ENCODE measurements at regions not wholly inside any gene's neighbourhood (a gene's known extent, or its start where the extent isn't known, plus 50 kb on each side); places are given as distances from the start of the nearest gene placed in this dataset.

DNA sequence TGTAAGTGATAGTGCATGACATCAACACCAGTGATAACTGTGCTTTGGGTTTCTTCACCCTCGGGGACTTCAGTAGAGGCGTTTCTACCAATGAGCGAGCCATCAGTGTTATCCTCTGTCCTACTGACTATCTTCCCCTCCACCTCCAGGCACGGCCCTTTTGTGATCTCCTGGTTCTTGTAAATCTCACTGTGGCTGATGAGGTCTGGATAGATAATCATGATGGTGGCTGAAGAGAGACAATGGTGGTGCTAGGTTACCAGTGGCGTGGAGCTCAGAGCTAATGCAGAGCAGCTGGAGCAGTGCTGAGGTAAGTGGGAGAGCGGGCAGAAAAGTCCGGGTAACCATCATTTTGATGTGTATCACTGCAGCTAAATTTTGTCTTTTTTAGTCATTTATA lies 816.6 kb downstream of the GLUD2 start:
- no peaks in the 10 kb centered on the region for H3K27me3 ChIP-seq (ENCODE audit: control insufficient read depth in 3 of 3, insufficient read depth in 3 of 3, low read depth in 1 of 3, low read length in 3 of 3)
- H3K36me3 ChIP-seq (replicated peaks in 1 of 2; ENCODE audit: control insufficient read depth in 2 of 2, insufficient read depth in 2 of 2, low read length in 2 of 2): no peaks in the 10 kb centered on the region
- H3K79me1 ChIP-seq (ENCODE audit: low read depth, low read length): peaks cover 1% of the 10 kb centered on the region
- H2AFZ ChIP-seq (ENCODE audit: low read length): no peak overlapping the region
- no peak overlapping the region for H2BK120ac ChIP-seq (ENCODE audit: low read depth, low read length)
- DNase-seq (ENCODE audit: low spot score): no peak
- H3K4me1 ChIP-seq (ENCODE audit: control insufficient read depth in 2 of 2, insufficient read depth in 1 of 2, low read depth in 1 of 2, low read length in 2 of 2): no peaks in the 10 kb centered on the region
- H3K18ac ChIP-seq (ENCODE audit: low read length): no peak overlapping the region
- no peak overlapping the region for H3K4me2 ChIP-seq (ENCODE audit: insufficient read depth, low read length, poor library complexity, severe bottlenecking)
- WGBS, 2 donors (ENCODE audit: extremely low coverage in 2 of 2, insufficient read length in 2 of 2, insufficient replicate concordance in 1 of 2): no CpG with 5 or more reads among the region's 7 CpGs
- H3K23ac ChIP-seq (ENCODE audit: low read depth, low read length, poor library complexity): no peak overlapping the region
- H2BK15ac ChIP-seq (ENCODE audit: low read length): no peak overlapping the region
- H3K9me3 ChIP-seq (replicated peaks in 1 of 2; ENCODE audit: control insufficient read depth in 2 of 2, insufficient read depth in 1 of 2, low read depth in 1 of 2, low read length in 2 of 2): no peaks in the 10 kb centered on the region
- no peak overlapping the region for H2BK5ac ChIP-seq (ENCODE audit: low read length)
- no peak overlapping the region for H3K14ac ChIP-seq (ENCODE audit: low read length)
- no peak overlapping the region for H3K4me3 ChIP-seq (ENCODE audit: low read length in 2 of 2)
- H2BK12ac ChIP-seq (ENCODE audit: low read length): no peak overlapping the region
- H3K27ac ChIP-seq (replicated peaks; ENCODE audit: low read length): no peak overlapping the region
- no peak overlapping the region for H2AK5ac ChIP-seq (ENCODE audit: low read depth, low read length)
- no peak overlapping the region for H4K8ac ChIP-seq (ENCODE audit: low read depth, low read length)
- no peak overlapping the region for H3K9ac ChIP-seq (ENCODE audit: low read depth, low read length, poor library complexity)
- no peak overlapping the region for H3K4ac ChIP-seq (ENCODE audit: low read length)
- H4K91ac ChIP-seq (ENCODE audit: low read depth, low read length, poor library complexity): no peak overlapping the region

DNA sequence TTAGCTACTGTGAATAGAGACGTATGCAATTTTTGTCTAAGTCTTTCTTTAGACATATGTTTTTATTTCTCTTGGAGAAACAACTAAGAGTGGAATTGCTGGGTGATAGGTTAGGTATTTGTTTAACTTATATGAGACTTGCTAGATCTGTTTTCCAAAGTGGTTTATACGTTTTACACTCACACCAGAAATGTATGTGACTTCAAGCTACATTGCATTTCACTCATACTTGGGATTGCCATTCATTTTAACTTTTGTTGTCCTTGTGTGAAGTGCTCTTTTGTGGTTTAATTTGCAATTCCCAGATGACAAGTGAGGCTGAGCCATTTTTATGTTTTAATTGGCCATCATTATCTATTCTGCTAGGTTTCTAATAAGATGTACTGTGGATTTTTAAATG lies 817.2 kb downstream of the GLUD2 start:
- no peak overlapping the region for H2AK5ac ChIP-seq (ENCODE audit: low read depth, low read length)
- no CpG with 5 or more reads among the region's 2 CpGs for WGBS, 2 donors (ENCODE audit: extremely low coverage in 2 of 2, insufficient read length in 2 of 2, insufficient replicate concordance in 1 of 2)
- DNase-seq (ENCODE audit: low spot score): no peak

DNA sequence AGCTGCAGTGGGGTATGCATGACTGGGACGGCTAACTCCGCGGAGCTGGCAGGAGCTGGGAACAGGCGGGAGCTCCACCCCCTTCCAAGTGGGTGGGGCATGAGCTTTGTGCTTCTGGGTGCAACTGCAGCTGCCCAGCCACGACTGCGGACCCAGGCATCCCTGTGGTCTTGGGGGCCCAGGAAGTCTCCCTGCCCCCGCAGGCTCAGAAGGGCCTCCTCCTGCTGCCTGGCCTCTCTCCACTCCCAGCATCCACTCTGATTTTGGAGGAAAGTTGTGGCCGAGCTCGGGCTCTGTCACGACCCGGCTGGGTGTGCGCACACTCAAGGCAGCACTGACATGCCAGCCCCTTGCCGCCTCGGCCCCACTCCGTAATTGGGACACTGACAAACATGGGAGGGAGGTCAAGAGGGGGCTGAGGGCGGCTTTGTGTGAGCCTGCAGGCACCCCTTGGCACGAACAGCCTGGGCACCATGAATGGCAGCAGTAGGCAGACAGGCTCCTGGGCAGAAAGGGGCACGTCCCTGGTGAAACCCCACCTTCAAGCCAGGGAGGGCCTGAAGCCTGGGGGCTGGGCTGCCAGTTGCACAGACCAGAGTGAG lies 822.6 kb downstream of the GLUD2 start:
- H3K18ac ChIP-seq (ENCODE audit: low read length): no peak overlapping the region
- H3K23ac ChIP-seq (ENCODE audit: low read depth, low read length, poor library complexity): no peak overlapping the region
- H3K4me2 ChIP-seq (ENCODE audit: insufficient read depth, low read length, poor library complexity, severe bottlenecking): no peak overlapping the region
- no peak overlapping the region for H2BK5ac ChIP-seq (ENCODE audit: low read length)
- no peak overlapping the region for H3K27ac ChIP-seq (replicated peaks; ENCODE audit: low read length)
- H2AK5ac ChIP-seq (ENCODE audit: low read depth, low read length): no peak overlapping the region
- no peak for DNase-seq (ENCODE audit: low spot score)
- no peaks in the 10 kb centered on the region for H3K27me3 ChIP-seq (ENCODE audit: control insufficient read depth in 3 of 3, insufficient read depth in 3 of 3, low read depth in 1 of 3, low read length in 3 of 3)
- no peaks in the 10 kb centered on the region for H3K9me3 ChIP-seq (replicated peaks in 1 of 2; ENCODE audit: control insufficient read depth in 2 of 2, insufficient read depth in 1 of 2, low read depth in 1 of 2, low read length in 2 of 2)
- H4K8ac ChIP-seq (ENCODE audit: low read depth, low read length): no peak overlapping the region
- no peak overlapping the region for H2AFZ ChIP-seq (ENCODE audit: low read length)
- no peaks in the 10 kb centered on the region for H3K4me1 ChIP-seq (ENCODE audit: control insufficient read depth in 2 of 2, insufficient read depth in 1 of 2, low read depth in 1 of 2, low read length in 2 of 2)
- H2BK15ac ChIP-seq (ENCODE audit: low read length): no peak overlapping the region
- H4K91ac ChIP-seq (ENCODE audit: low read depth, low read length, poor library complexity): no peak overlapping the region
- no peak overlapping the region for H3K4ac ChIP-seq (ENCODE audit: low read length)
- H3K14ac ChIP-seq (ENCODE audit: low read length): no peak overlapping the region
- no peak overlapping the region for H2BK12ac ChIP-seq (ENCODE audit: low read length)
- no peaks in the 10 kb centered on the region for H3K79me1 ChIP-seq (ENCODE audit: low read depth, low read length)
- H3K4me3 ChIP-seq (ENCODE audit: low read length in 2 of 2): no peak overlapping the region
- no peaks in the 10 kb centered on the region for H3K36me3 ChIP-seq (replicated peaks in 1 of 2; ENCODE audit: control insufficient read depth in 2 of 2, insufficient read depth in 2 of 2, low read length in 2 of 2)
- no CpG with 5 or more reads among the region's 18 CpGs for WGBS, 2 donors (ENCODE audit: extremely low coverage in 2 of 2, insufficient read length in 2 of 2, insufficient replicate concordance in 1 of 2)
- H2BK120ac ChIP-seq (ENCODE audit: low read depth, low read length): no peak overlapping the region
- no peak overlapping the region for H3K9ac ChIP-seq (ENCODE audit: low read depth, low read length, poor library complexity)

More for the DNA sequence above, 817.2 kb downstream of the GLUD2 start:
- H3K27ac ChIP-seq (replicated peaks; ENCODE audit: low read length): no peak overlapping the region
- H4K8ac ChIP-seq (ENCODE audit: low read depth, low read length): no peak overlapping the region
- no peak overlapping the region for H3K9ac ChIP-seq (ENCODE audit: low read depth, low read length, poor library complexity)
- H4K91ac ChIP-seq (ENCODE audit: low read depth, low read length, poor library complexity): no peak overlapping the region
- H2BK5ac ChIP-seq (ENCODE audit: low read length): no peak overlapping the region
- no peak overlapping the region for H3K4me2 ChIP-seq (ENCODE audit: insufficient read depth, low read length, poor library complexity, severe bottlenecking)
- no peak overlapping the region for H2BK12ac ChIP-seq (ENCODE audit: low read length)
- no peak overlapping the region for H3K18ac ChIP-seq (ENCODE audit: low read length)
- no peak overlapping the region for H3K4me3 ChIP-seq (ENCODE audit: low read length in 2 of 2)
- H2BK120ac ChIP-seq (ENCODE audit: low read depth, low read length): no peak overlapping the region
- no peak overlapping the region for H3K14ac ChIP-seq (ENCODE audit: low read length)
- no peaks in the 10 kb centered on the region for H3K36me3 ChIP-seq (replicated peaks in 1 of 2; ENCODE audit: control insufficient read depth in 2 of 2, insufficient read depth in 2 of 2, low read length in 2 of 2)
- H2BK15ac ChIP-seq (ENCODE audit: low read length): no peak overlapping the region
- peaks cover 1% of the 10 kb centered on the region for H3K79me1 ChIP-seq (ENCODE audit: low read depth, low read length)
- no peaks in the 10 kb centered on the region for H3K27me3 ChIP-seq (ENCODE audit: control insufficient read depth in 3 of 3, insufficient read depth in 3 of 3, low read depth in 1 of 3, low read length in 3 of 3)
- no peak overlapping the region for H3K23ac ChIP-seq (ENCODE audit: low read depth, low read length, poor library complexity)
- no peak overlapping the region for H2AFZ ChIP-seq (ENCODE audit: low read length)
- H3K4me1 ChIP-seq (ENCODE audit: control insufficient read depth in 2 of 2, insufficient read depth in 1 of 2, low read depth in 1 of 2, low read length in 2 of 2): no peaks in the 10 kb centered on the region
- H3K9me3 ChIP-seq (replicated peaks in 1 of 2; ENCODE audit: control insufficient read depth in 2 of 2, insufficient read depth in 1 of 2, low read depth in 1 of 2, low read length in 2 of 2): no peaks in the 10 kb centered on the region
- no peak overlapping the region for H3K4ac ChIP-seq (ENCODE audit: low read length)

DNA sequence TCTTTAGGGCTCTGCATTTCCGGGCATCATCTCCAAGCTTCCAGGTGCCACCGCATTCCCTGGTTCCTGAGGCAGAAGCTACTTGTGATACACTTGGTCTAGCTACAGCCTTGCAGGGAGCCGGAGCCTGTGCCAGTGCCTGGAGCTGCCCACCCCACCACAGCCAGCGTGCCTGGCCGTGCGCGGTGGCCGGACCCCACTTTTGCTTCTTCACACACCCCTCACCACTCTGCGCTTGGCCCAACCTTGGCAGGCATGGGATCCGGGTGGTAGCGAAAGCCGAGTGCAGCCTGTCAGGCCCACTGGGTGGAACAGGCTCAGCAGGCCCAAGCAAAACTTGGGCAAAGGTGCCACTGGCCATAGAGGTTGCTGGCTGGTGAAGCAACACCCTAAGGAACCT lies 823.7 kb downstream of the GLUD2 start:
- H2AFZ ChIP-seq (ENCODE audit: low read length): no peak overlapping the region
- no peak for DNase-seq (ENCODE audit: low spot score)
- H2BK5ac ChIP-seq (ENCODE audit: low read length): no peak overlapping the region
- no peak overlapping the region for H4K91ac ChIP-seq (ENCODE audit: low read depth, low read length, poor library complexity)
- H3K27me3 ChIP-seq (ENCODE audit: control insufficient read depth in 3 of 3, insufficient read depth in 3 of 3, low read depth in 1 of 3, low read length in 3 of 3): no peaks in the 10 kb centered on the region
- H3K4me2 ChIP-seq (ENCODE audit: insufficient read depth, low read length, poor library complexity, severe bottlenecking): no peak overlapping the region
- H3K79me1 ChIP-seq (ENCODE audit: low read depth, low read length): no peaks in the 10 kb centered on the region
- H3K23ac ChIP-seq (ENCODE audit: low read depth, low read length, poor library complexity): no peak overlapping the region
- no peaks in the 10 kb centered on the region for H3K36me3 ChIP-seq (replicated peaks in 1 of 2; ENCODE audit: control insufficient read depth in 2 of 2, insufficient read depth in 2 of 2, low read length in 2 of 2)
- no CpG with 5 or more reads among the region's 12 CpGs for WGBS, 2 donors (ENCODE audit: extremely low coverage in 2 of 2, insufficient read length in 2 of 2, insufficient replicate concordance in 1 of 2)
- no peaks in the 10 kb centered on the region for H3K9me3 ChIP-seq (replicated peaks in 1 of 2; ENCODE audit: control insufficient read depth in 2 of 2, insufficient read depth in 1 of 2, low read depth in 1 of 2, low read length in 2 of 2)
- H3K4ac ChIP-seq (ENCODE audit: low read length): no peak overlapping the region
- H4K8ac ChIP-seq (ENCODE audit: low read depth, low read length): no peak overlapping the region
- no peak overlapping the region for H3K27ac ChIP-seq (replicated peaks; ENCODE audit: low read length)
- no peak overlapping the region for H2AK5ac ChIP-seq (ENCODE audit: low read depth, low read length)
- no peak overlapping the region for H3K9ac ChIP-seq (ENCODE audit: low read depth, low read length, poor library complexity)
- no peak overlapping the region for H2BK12ac ChIP-seq (ENCODE audit: low read length)
- no peak overlapping the region for H2BK15ac ChIP-seq (ENCODE audit: low read length)
- no peak overlapping the region for H3K14ac ChIP-seq (ENCODE audit: low read length)
- no peaks in the 10 kb centered on the region for H3K4me1 ChIP-seq (ENCODE audit: control insufficient read depth in 2 of 2, insufficient read depth in 1 of 2, low read depth in 1 of 2, low read length in 2 of 2)
- no peak overlapping the region for H2BK120ac ChIP-seq (ENCODE audit: low read depth, low read length)
- H3K18ac ChIP-seq (ENCODE audit: low read length): no peak overlapping the region
- H3K4me3 ChIP-seq (ENCODE audit: low read length in 2 of 2): no peak overlapping the region
